Activated T-cell treated with anti-CD3 and anti-CD28 coated beads, Interleukin-2, amount 50 U/mL, for 24 hours (primary cell): ENCODE measurements at regions not wholly inside any gene's neighbourhood (a gene's known extent, or its start where the extent isn't known, plus 50 kb on each side); places are given as distances from the start of the nearest gene placed in this dataset.

Experiments
- DNase-seq: peaks from one replicate; pipeline ENCODE4 v3.0.0-alpha.2; 2020
- H3K27ac Mint-ChIP-seq: 2 replicates; pipeline ENCODE4 v1.8.0; 2020; ENCODE audit warnings: mild to moderate bottlenecking, mixed read lengths
- H3K27me3 Mint-ChIP-seq: 2 replicates; pipeline ENCODE4 v1.8.0; 2020; ENCODE audit warnings: mixed read lengths
- H3K36me3 Mint-ChIP-seq: 2 replicates; pipeline ENCODE4 v1.8.0; 2020; ENCODE audit warnings: low read depth, mixed read lengths
- H3K4me1 Mint-ChIP-seq: 2 replicates; pipeline ENCODE4 v1.8.0; 2020; ENCODE audit warnings: low read depth, mixed read lengths
- H3K4me3 Mint-ChIP-seq: 2 replicates; pipeline ENCODE4 v1.8.0; 2020; ENCODE audit warnings: mild to moderate bottlenecking, moderate library complexity, mixed read lengths
- H3K9me3 Mint-ChIP-seq: 2 replicates; pipeline ENCODE4 v1.8.0; 2020; ENCODE audit warnings: mixed read lengths

GRCh38 chr14:44372807-44373489 lies 134.1 kb downstream of the FSCB start:
- peaks cover 19% of the 10 kb centered on the region for H3K9me3 Mint-ChIP-seq
- no peak overlapping the region for H3K27ac Mint-ChIP-seq
- no peaks in the 10 kb centered on the region for H3K4me1 Mint-ChIP-seq
- no peaks in the 10 kb centered on the region for H3K36me3 Mint-ChIP-seq
- H3K27me3 Mint-ChIP-seq: no peaks in the 10 kb centered on the region
- no peak overlapping the region for H3K4me3 Mint-ChIP-seq
- no peak for DNase-seq

GRCh38 chr14:44372231-44372630 lies 134.9 kb downstream of the FSCB start:
- no peaks in the 10 kb centered on the region for H3K4me1 Mint-ChIP-seq
- no peaks in the 10 kb centered on the region for H3K27me3 Mint-ChIP-seq
- DNase-seq: no peak
- H3K36me3 Mint-ChIP-seq: no peaks in the 10 kb centered on the region
- H3K27ac Mint-ChIP-seq: no peak overlapping the region
- peaks cover 20% of the 10 kb centered on the region for H3K9me3 Mint-ChIP-seq
- no peak overlapping the region for H3K4me3 Mint-ChIP-seq

GRCh38 chr14:44370727-44371126 lies 136.4 kb downstream of the FSCB start:
- no peaks in the 10 kb centered on the region for H3K27me3 Mint-ChIP-seq

GRCh38 chr14:44369401-44370123 lies 137.5 kb downstream of the FSCB start:
- H3K9me3 Mint-ChIP-seq: peaks cover 10% of the 10 kb centered on the region
- H3K4me1 Mint-ChIP-seq: no peaks in the 10 kb centered on the region
- no peak for DNase-seq

More at GRCh38 chr14:44370727-44371126, 136.4 kb downstream of the FSCB start:
- Mint-ChIP-seq H3K9me3 (peaks cover 13% of the 10 kb centered on the region), H3K36me3 (no peaks in the 10 kb centered on the region), H3K4me3 (no peak overlapping the region), H3K4me1 (no peaks in the 10 kb centered on the region), H3K27ac (no peak overlapping the region)
- no peak for DNase-seq

GRCh38 chr14:44361083-44361482 lies 146.0 kb downstream of the FSCB start:
- H3K36me3 Mint-ChIP-seq: no peaks in the 10 kb centered on the region
- no peak for DNase-seq
- no peaks in the 10 kb centered on the region for H3K27me3 Mint-ChIP-seq
- H3K4me1 Mint-ChIP-seq: no peaks in the 10 kb centered on the region
- no peak overlapping the region for H3K27ac Mint-ChIP-seq
- peaks cover 14% of the 10 kb centered on the region for H3K9me3 Mint-ChIP-seq
- no peak overlapping the region for H3K4me3 Mint-ChIP-seq

More at GRCh38 chr14:44369401-44370123, 137.5 kb downstream of the FSCB start:
- Mint-ChIP-seq H3K36me3 (no peaks in the 10 kb centered on the region), H3K4me3 (no peak overlapping the region), H3K27me3 (no peaks in the 10 kb centered on the region), H3K27ac (no peak overlapping the region)

- peaks cover 8% of the 10 kb centered on the region for H3K9me3 Mint-ChIP-seq
- H3K27ac Mint-ChIP-seq: no peak overlapping the region
- no peaks in the 10 kb centered on the region for H3K27me3 Mint-ChIP-seq
- H3K4me1 Mint-ChIP-seq: no peaks in the 10 kb centered on the region
- H3K36me3 Mint-ChIP-seq: no peaks in the 10 kb centered on the region
- no peak for DNase-seq
- no peak overlapping the region for H3K4me3 Mint-ChIP-seq
Measured at GRCh38 chr14:44353805-44354204, 153.3 kb downstream of the FSCB start.

- H3K4me1 Mint-ChIP-seq: no peaks in the 10 kb centered on the region
- H3K36me3 Mint-ChIP-seq: no peaks in the 10 kb centered on the region
- peaks cover 8% of the 10 kb centered on the region for H3K9me3 Mint-ChIP-seq
- H3K27me3 Mint-ChIP-seq: no peaks in the 10 kb centered on the region
- H3K4me3 Mint-ChIP-seq: no peak overlapping the region
- DNase-seq: no peak
- H3K27ac Mint-ChIP-seq: no peak overlapping the region
Measured at GRCh38 chr14:44352201-44352600, 154.9 kb downstream of the FSCB start.

GRCh38 chr14:44347316-44347715 lies 159.8 kb downstream of the FSCB start:
- no peaks in the 10 kb centered on the region for H3K36me3 Mint-ChIP-seq
- DNase-seq: no peak
- H3K4me1 Mint-ChIP-seq: no peaks in the 10 kb centered on the region
- H3K27me3 Mint-ChIP-seq: no peaks in the 10 kb centered on the region
- peaks cover 4% of the 10 kb centered on the region for H3K9me3 Mint-ChIP-seq
- H3K27ac Mint-ChIP-seq: no peak overlapping the region
- no peak overlapping the region for H3K4me3 Mint-ChIP-seq

- Mint-ChIP-seq H3K4me3 (no peak overlapping the region), H3K36me3 (no peaks in the 10 kb centered on the region), H3K4me1 (no peaks in the 10 kb centered on the region), H3K27ac (no peak overlapping the region), H3K27me3 (no peaks in the 10 kb centered on the region), H3K9me3 (peaks cover 2% of the 10 kb centered on the region)
- DNase-seq: no peak
Measured at GRCh38 chr14:44341116-44341515, 166.0 kb downstream of the FSCB start.

- Mint-ChIP-seq H3K36me3 (no peaks in the 10 kb centered on the region), H3K27me3 (no peaks in the 10 kb centered on the region), H3K4me1 (no peaks in the 10 kb centered on the region), H3K9me3 (peaks cover 7% of the 10 kb centered on the region), H3K27ac (no peak overlapping the region), H3K4me3 (no peak overlapping the region)
- DNase-seq: no peak
Measured at GRCh38 chr14:44339862-44340261, 167.2 kb downstream of the FSCB start.

- Mint-ChIP-seq H3K9me3 (peaks cover 9% of the 10 kb centered on the region), H3K4me1 (no peaks in the 10 kb centered on the region), H3K27ac (no peak overlapping the region), H3K27me3 (no peaks in the 10 kb centered on the region), H3K36me3 (no peaks in the 10 kb centered on the region), H3K4me3 (no peak overlapping the region)
- DNase-seq: no peak
Measured at GRCh38 chr14:44339231-44339630, 167.9 kb downstream of the FSCB start.

GRCh38 chr14:44317441-44317746 lies 189.7 kb downstream of the FSCB start:
- H3K36me3 Mint-ChIP-seq: no peaks in the 10 kb centered on the region
- DNase-seq: no peak
- H3K9me3 Mint-ChIP-seq: peaks cover 5% of the 10 kb centered on the region
- H3K27me3 Mint-ChIP-seq: no peaks in the 10 kb centered on the region
- no peak overlapping the region for H3K27ac Mint-ChIP-seq
- no peak overlapping the region for H3K4me3 Mint-ChIP-seq
- H3K4me1 Mint-ChIP-seq: no peaks in the 10 kb centered on the region

- H3K4me1 Mint-ChIP-seq: no peaks in the 10 kb centered on the region
- H3K9me3 Mint-ChIP-seq: peaks cover 5% of the 10 kb centered on the region
- H3K36me3 Mint-ChIP-seq: no peaks in the 10 kb centered on the region
- DNase-seq: no peak
- no peaks in the 10 kb centered on the region for H3K27me3 Mint-ChIP-seq
- H3K27ac Mint-ChIP-seq: no peak overlapping the region
- no peak overlapping the region for H3K4me3 Mint-ChIP-seq
Measured at GRCh38 chr14:44316647-44317440, 190.2 kb downstream of the FSCB start.

- H3K4me3 Mint-ChIP-seq: no peak overlapping the region
- no peaks in the 10 kb centered on the region for H3K4me1 Mint-ChIP-seq
- H3K27me3 Mint-ChIP-seq: no peaks in the 10 kb centered on the region
- H3K9me3 Mint-ChIP-seq: peaks cover 10% of the 10 kb centered on the region
- no peak for DNase-seq
- H3K27ac Mint-ChIP-seq: no peak overlapping the region
- no peaks in the 10 kb centered on the region for H3K36me3 Mint-ChIP-seq
Measured at GRCh38 chr14:44309331-44309730, 197.8 kb downstream of the FSCB start.

- H3K9me3 Mint-ChIP-seq: peaks cover 25% of the 10 kb centered on the region
- H3K27ac Mint-ChIP-seq: no peak overlapping the region
- DNase-seq: no peak
- H3K4me3 Mint-ChIP-seq: no peak overlapping the region
- H3K36me3 Mint-ChIP-seq: no peaks in the 10 kb centered on the region
- H3K27me3 Mint-ChIP-seq: no peaks in the 10 kb centered on the region
- H3K4me1 Mint-ChIP-seq: no peaks in the 10 kb centered on the region
Measured at GRCh38 chr14:44300916-44301315, 206.2 kb downstream of the FSCB start.
